HK-2 (cell line): ENCODE measurements at regions not wholly inside any gene's neighbourhood (a gene's known extent, or its start where the extent isn't known, plus 50 kb on each side); places are given as distances from the start of the nearest gene placed in this dataset.
"Not testable (repeated sequence)": the region's sequence is repeated elsewhere in the genome, so short reads cannot be mapped to it uniquely, and the experiment has no call there.

Experiments
- DNase-seq: peaks from one replicate; pipeline ENCODE4 v3.0.0-alpha.2; 2018; ENCODE audit not compliant: unreplicated experiment

DNA sequence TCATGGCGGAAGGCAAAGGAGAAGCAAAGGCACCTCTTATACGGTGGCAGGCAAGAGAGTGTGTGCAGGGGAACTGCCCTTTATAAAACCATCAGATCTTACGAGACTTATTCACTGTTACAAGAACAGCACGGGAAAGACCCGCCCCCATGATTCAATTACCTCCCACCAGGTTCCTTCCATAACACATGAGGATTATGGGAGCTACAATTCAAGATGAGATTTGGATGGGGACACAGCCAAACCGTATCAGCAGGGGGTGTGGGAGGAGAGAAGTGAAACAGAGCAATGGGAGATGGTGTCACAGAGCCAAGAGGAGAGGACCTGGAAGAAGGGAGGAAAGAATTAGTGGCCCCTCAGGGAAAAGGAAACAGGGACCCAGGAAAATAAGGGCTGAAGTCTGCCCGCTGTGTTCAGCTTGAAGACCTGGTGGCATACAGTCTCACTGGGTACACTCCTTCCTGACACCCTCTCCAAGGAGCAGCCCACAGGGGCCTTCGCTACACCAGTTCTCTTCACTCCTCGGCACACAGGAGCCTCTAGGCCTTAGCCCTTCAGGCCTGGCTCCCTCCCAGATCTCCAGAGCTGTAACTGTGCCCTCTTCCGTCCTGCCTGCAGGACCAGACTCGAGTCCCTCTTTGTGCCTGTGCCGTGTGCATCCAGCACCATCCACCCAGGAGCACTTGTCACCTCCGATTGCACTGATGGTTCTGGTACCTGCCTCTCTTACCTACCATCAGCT lies 262.1 kb downstream of the EIPR1 start:
- DNase-seq: no peak

GRCh38 chr2:3114406-3115185 lies 263.0 kb downstream of the EIPR1 start:
- DNase-seq: no peak

GRCh38 chr2:3113769-3114168 lies 263.8 kb downstream of the EIPR1 start:
- DNase-seq: no peak

GRCh38 chr2:3113122-3113521 lies 264.5 kb downstream of the EIPR1 start:
- DNase-seq: no peak

- DNase-seq: no peak
Measured at GRCh38 chr2:3112553-3112952, 265.1 kb downstream of the EIPR1 start.

DNA sequence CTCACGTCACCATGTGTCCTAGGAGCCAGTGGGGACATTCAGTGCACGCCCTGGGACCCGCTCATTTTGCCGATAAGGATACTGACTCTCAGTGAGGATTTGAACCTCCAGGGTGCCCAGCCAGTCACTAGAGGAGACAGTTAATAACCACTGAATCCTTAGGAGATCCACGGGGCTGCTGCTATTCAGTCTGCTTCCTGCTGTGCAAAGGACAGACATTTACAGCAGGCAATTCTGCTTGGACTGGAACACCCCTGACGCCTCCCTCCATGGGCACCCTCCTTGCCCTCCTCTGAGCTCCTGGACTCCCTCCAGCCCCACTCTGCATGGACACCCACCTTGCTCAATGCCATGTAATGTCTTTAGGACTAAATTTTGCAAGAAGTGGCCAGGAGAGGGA lies 265.5 kb downstream of the EIPR1 start:
- DNase-seq: no peak

DNA sequence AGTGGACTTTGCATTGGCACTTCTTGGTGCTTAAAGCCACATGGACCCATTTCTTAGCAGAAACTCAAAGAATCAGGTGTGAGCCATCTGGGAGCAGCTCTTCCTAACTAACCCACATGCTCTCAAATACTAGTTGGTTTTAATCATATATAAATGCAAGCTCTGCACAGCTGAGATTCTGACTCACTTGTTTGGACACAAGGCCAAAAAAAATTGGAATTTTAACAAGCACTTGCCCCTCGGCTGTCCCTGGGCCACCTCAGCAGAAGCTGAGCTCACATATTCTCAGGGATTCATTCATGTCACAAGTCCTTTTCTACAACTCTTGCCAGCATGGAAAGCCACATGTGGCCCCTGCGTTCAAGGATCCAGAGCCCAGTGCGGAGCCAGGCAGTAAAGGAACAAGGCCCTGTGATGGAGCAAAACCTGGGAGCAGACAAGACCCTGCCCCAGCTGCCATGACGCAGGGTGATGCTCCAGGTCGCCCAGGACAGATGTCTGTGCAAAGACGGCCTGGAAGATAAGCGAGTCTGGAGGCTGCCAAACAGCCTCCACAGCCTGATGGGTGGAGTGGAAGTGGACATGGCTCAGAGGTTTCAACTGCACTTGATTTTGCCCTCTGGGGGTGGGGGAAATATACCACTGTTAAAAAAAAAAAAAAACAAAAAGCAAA lies 266.5 kb downstream of the EIPR1 start:
- no peak for DNase-seq

- DNase-seq: no peak
Measured at GRCh38 chr2:3110555-3110954, 267.1 kb downstream of the EIPR1 start.

DNA sequence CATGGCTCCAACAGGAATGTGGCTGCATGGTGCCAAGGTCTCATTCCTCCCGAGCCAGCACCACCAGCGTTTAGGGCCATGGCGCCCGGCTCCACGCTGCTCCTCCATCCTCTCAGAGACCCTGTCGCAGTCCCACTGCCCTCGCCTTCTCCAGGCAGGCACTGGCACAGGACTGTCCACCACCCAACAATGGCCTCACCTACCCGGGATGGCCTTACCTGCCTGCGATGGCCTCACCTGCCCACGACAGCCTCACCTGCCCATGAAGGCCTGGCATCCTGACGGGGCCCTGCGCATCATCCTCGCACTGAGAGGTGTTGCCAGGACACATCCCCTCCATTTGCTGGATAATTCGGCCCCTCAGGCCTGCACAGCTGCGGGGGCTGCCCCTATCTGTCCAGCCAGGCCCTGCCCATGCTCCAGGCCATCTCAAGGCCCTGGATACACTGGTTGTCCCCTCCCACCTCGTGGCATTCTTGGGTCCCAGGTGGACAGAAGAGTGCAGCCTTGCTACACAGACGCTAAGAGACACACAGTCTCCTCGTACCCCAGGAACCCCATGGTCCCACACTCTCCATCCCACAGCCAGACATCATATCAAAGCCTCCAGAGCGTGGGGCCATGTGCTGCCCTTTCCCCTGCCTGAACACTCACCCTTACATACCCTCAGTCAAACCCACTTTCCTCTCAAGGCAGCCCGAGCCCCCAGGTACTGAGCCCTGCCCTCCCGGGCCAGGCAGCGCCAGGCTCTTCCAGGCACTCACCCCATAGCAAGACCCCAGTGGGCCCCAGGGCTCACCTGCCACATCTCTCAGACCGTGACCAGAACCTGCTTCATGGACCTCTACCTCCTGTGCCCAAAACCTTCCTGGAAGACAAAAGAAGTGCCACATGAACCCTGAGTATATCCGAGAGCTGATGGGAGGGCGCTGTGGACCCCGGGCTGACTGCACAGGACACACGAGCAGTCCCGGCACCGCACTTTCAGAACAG lies 268.6 kb downstream of the EIPR1 start:
- no peak for DNase-seq

DNA sequence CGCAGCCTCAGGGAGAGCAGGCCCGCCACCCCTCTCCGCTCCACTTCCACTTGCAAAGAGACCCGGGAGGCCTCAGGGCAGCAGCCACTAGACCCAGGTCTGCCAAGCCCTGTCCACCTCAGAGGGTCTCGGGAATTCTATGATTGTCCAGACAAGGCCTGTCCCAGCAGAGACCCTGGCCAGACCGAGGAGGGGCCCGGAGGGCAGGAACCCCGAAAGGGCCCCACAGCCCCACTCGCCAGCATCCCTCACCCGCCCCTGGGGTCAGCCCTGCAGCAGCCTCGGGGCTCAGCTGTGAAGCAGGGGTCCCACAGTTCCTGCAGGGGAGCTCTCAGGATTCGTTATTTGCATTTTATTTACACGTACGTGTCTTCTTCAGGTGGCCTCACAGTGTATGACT lies 269.5 kb downstream of the EIPR1 start:
- DNase-seq: no peak

DNA sequence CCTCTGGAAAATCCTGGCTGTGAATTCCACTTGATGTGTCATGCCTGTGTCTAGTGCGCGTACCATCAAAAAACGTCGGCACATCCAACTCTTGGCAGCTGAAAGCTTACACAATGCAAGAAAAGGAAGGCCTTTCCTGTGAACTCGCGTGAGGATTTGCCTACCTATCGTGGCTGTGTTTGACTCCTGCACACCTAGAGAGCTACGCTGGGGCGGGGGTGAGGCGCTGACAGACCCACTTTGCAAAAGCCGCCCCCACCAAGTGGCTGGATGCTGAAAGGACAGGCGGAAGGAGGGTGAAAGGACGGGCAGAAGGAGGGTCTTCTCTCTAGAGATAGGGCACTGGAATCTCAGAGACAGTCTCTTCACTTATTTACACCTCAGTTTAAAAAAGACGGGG lies 270.1 kb downstream of the EIPR1 start:
- DNase-seq: no peak

DNA sequence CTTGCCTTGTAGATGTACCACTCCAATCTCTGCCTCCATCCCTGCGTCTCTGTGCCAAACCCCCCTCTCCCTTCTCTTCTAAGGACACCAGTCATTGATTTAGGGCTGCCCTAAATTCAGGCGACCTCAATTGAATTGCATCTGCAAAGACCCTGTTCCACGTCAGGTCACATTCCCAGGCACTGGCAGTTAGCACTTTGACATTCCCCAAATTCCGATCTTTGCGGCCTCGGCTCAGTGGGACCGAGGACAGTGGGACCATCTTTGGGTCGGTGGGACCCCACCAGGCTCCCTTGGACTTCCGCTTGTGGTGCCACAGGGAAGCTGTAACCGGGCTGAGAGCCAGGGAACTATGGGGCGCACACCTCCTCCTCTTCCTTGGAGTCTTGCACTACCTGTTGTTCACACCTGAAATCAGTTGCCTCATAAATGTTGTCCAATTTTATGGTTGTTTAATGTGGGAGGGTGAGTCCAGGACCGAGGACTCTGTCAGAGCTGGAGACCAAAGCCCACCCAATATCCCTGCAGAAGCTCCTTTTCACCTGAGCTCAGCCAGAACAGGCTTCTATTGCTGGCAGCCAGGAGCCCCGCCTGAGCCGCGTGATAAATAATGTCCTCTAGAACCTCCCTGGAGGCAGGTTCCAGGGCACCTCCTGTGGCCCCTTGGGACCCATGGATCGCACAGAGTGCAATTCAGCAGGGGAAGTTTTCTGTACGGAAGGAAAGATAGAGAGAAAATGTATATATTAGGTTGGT lies 271.6 kb downstream of the EIPR1 start:
- DNase-seq: no peak

GRCh38 chr2:3104958-3105813 lies 272.4 kb downstream of the EIPR1 start:
- not testable (repeated sequence) for DNase-seq

DNA sequence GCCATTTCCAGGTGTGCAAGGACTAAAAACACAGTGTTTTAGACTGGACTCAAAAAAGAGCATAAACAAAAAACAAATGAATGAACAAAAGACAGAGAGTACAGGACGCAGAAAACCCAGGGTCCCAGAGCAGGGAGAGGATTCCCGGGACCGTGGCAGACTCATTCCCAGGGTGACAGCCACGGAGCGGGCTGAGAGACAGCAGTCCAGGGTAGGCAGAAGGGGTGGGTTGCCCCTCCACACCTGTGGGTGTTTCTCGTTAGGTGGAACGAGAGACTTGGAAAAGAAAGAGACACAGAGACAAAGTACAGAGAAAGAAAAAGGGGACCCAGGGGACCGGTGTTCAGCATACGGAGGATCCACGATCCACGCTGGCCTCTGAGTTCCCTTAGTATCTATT lies 273.4 kb downstream of the EIPR1 start:
- no peak for DNase-seq

DNA sequence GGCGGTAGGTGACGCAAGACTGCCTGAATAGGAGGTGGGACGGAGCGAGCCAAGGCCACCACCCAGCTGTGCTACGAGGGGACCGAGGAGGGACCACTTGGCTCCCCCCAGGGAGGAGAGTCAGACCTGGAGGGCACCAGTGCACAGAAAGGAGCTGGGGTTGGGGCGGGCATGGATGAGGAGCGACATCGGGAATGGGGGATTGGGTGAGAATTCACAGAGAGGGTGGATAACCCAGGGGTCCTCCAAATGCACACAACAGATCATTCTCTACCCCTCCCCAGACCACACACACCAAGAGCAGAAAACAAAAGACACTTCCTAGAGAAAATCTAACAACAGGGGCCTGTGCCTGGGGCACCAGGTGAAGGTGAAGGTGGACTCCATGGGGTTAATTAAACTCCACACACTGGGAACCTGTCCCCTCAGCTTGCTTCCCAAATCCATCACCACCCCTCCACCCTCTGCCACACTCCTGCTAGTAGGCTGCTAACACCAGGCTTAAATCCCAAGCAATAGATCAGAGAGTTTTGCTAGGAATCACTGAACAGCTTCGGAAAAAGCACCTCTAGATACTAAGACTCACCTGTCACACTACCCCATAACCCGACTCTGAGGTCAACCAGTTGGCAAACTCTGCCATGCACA lies 274.6 kb downstream of the EIPR1 start:
- DNase-seq: no peak

DNA sequence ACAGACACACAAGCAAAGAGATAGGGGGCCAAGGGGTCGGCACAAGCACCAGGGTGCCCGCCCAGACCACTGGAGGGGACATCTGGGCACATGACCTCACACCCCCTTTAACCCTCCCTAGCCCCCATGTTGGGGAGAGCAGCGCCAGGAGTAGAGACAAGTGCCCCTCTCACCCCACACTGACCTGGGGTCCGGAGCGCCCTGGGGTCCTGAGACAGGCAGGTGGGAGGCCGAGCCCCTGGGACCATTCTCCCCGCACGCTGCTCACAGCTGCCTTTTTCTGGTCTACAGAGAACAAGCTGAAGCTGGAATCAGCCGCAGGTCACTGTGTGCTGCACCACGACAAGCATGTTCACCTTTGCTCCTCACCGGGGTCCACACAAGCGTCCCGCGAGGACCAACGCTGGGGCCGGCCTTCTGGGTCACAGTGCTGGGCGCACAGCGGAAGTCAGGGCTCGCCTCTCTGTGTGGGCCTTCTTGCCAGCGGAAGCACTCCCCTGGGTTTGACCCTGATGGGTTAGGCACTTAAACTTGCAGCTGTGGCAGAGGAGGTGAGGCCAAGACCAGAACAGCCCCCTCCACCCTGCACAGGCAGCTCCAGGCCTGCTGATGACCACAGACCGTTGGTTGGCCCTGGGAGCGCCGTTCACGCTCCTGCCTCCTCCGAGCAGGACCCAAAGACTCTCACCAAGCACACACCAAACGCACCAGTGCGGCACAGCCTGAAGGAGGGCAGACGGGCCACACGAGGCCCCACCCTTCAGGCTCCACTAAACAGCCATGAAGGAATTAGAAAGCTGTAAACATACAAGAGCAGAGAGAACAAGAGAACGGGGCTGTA lies 275.3 kb downstream of the EIPR1 start:
- no peak for DNase-seq

- no peak for DNase-seq
Measured at GRCh38 chr2:3101016-3101942, 276.3 kb downstream of the EIPR1 start.
